ENCODE measurements at regions not wholly inside any gene's neighbourhood (a gene's known extent, or its start where the extent isn't known, plus 50 kb on each side); places are given as distances from the start of the nearest gene placed in this dataset.
"Not testable (repeated sequence)": the region's sequence is repeated elsewhere in the genome, so short reads cannot be mapped to it uniquely, and the experiment has no call there.

- Histone ChIP-seq H3K36me3 (ENCODE audit: control insufficient read depth, insufficient read depth, low read length) (no peaks in the 10 kb centered on the region), H3K4me3 (replicated peaks; ENCODE audit: low read depth, low read length) (no peak overlapping the region), H3K27me3 (replicated peaks; ENCODE audit: control insufficient read depth, insufficient read depth, low read length) (peaks cover 3% of the 10 kb centered on the region)
- no peak for DNase-seq (ENCODE audit: extremely low read depth, insufficient read length)
- TF ChIP-seq CTCF (IDR thresholded peaks at IDR 0.05; ENCODE audit: insufficient read depth, low read length, poor library complexity, severe bottlenecking) = no peak
These were observed 71.1 kb upstream of the WNT7B start for GRCh38 chr22:46047841-46048595.

- not testable (repeated sequence) for H3K36me3 ChIP-seq (ENCODE audit: control insufficient read depth, insufficient read depth, low read length); DNase-seq (ENCODE audit: extremely low read depth, insufficient read length); H3K27me3 ChIP-seq (replicated peaks; ENCODE audit: control insufficient read depth, insufficient read depth, low read length); H3K4me3 ChIP-seq (replicated peaks; ENCODE audit: low read depth, low read length)
These were observed 71.7 kb upstream of the WNT7B start for GRCh38 chr22:46048661-46049060.

GRCh38 chr22:46049726-46050450 is 72.9 kb upstream of the WNT7B start:
- TF ChIP-seq CTCF (IDR thresholded peaks at IDR 0.05; ENCODE audit: insufficient read depth, low read length, poor library complexity, severe bottlenecking) = no peak
- H3K4me3 ChIP-seq (replicated peaks; ENCODE audit: low read depth, low read length) = no peak overlapping the region
- H3K27me3 ChIP-seq (replicated peaks; ENCODE audit: control insufficient read depth, insufficient read depth, low read length) = peaks cover 3% of the 10 kb centered on the region
- no peak for DNase-seq (ENCODE audit: extremely low read depth, insufficient read length)
- no peaks in the 10 kb centered on the region for H3K36me3 ChIP-seq (ENCODE audit: control insufficient read depth, insufficient read depth, low read length)

GRCh38 chr22:46050451-46050845 is 73.5 kb upstream of the WNT7B start:
- H3K27me3 ChIP-seq (replicated peaks; ENCODE audit: control insufficient read depth, insufficient read depth, low read length) = no peaks in the 10 kb centered on the region
- no peak for DNase-seq (ENCODE audit: extremely low read depth, insufficient read length)
- TF ChIP-seq CTCF (IDR thresholded peaks at IDR 0.05; ENCODE audit: insufficient read depth, low read length, poor library complexity, severe bottlenecking) = no peak
- no peaks in the 10 kb centered on the region for H3K36me3 ChIP-seq (ENCODE audit: control insufficient read depth, insufficient read depth, low read length)
- no peak overlapping the region for H3K4me3 ChIP-seq (replicated peaks; ENCODE audit: low read depth, low read length)

DNA sequence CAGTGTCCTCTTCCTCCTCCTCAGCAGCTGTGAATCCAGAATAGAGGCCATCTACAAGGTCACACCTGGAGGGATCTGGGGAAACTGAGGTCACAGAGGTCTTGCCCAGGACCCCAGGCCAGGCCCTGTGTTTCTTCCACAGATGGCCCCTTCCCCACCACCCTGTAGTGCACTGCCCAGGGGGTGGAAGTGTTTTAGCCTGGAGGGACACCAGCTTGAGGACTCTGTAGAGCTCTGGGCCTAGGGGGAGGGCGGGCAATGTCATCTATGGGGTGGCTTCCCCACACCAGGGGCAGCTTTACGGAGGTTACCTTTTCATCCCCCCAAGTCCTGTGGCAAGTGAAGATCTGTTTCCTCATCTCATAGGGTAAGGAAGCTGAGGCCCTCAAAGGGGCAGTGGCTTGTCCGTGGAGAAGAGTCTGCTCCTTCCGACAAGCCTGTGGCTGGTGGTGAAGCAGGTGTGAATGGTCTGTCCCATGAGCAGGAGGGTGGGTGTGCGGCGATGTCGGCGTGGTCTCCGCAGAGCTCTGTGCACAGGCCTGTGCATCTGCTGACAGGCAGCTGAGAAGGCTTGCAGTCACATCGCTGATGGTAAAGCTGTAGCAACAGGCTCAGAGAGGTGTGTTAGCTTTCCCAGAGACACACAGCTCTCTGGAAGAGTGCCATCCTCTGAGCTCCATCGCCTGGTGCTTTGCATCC is 74.1 kb upstream of the WNT7B start:
- Histone ChIP-seq H3K36me3 (ENCODE audit: control insufficient read depth, insufficient read depth, low read length) (no peaks in the 10 kb centered on the region), H3K27me3 (replicated peaks; ENCODE audit: control insufficient read depth, insufficient read depth, low read length) (no peaks in the 10 kb centered on the region), H3K4me3 (replicated peaks; ENCODE audit: low read depth, low read length) (no peak overlapping the region)
- DNase-seq (ENCODE audit: extremely low read depth, insufficient read length) = no peak
- no peak for TF ChIP-seq CTCF (IDR thresholded peaks at IDR 0.05; ENCODE audit: insufficient read depth, low read length, poor library complexity, severe bottlenecking)

GRCh38 chr22:46051646-46052045 is 74.7 kb upstream of the WNT7B start:
- Histone ChIP-seq H3K4me3 (replicated peaks; ENCODE audit: low read depth, low read length) (no peak overlapping the region), H3K27me3 (replicated peaks; ENCODE audit: control insufficient read depth, insufficient read depth, low read length) (no peaks in the 10 kb centered on the region), H3K36me3 (ENCODE audit: control insufficient read depth, insufficient read depth, low read length) (no peaks in the 10 kb centered on the region)
- no peak for TF ChIP-seq CTCF (IDR thresholded peaks at IDR 0.05; ENCODE audit: insufficient read depth, low read length, poor library complexity, severe bottlenecking)
- DNase-seq (ENCODE audit: extremely low read depth, insufficient read length) = no peak

Measured in GM06990 (cell line).